ENCODE measurements at regions not wholly inside any gene's neighbourhood (a gene's known extent, or its start where the extent isn't known, plus 50 kb on each side); places are given as distances from the start of the nearest gene placed in this dataset.

- TF ChIP-seq CTCF (IDR thresholded peaks at IDR 0.05; ENCODE audit: low read depth, low read length), result no peak
- TF ChIP-seq, protein P1, sequence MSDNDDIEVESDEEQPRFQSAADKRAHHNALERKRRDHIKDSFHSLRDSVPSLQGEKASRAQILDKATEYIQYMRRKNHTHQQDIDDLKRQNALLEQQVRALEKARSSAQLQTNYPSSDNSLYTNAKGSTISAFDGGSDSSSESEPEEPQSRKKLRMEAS (IDR thresholded peaks at IDR 0.05; ENCODE audit: low read depth, low read length), result no peak
Measured at GRCh38 chr7:54946764-54947163, 72.1 kb upstream of the EGFR start.
